NCI-H69 (cell line): ENCODE measurements at regions not wholly inside any gene's neighbourhood (a gene's known extent, or its start where the extent isn't known, plus 50 kb on each side); places are given as distances from the start of the nearest gene placed in this dataset.
A peak's percentile ranks its signal among the peaks of the same experiment; 100 is the strongest.

ENCODE experiments used
- DNase-seq: peaks from one replicate; lab custom pipeline; 2025; lab: John Stamatoyannopoulos, UW

- peak; percentile 25 for DNase-seq
Observed at GRCh38 chr10:71069909-71070666, 142.3 kb upstream of the UNC5B start.

GRCh38 chr10:71070741-71071140 lies 141.6 kb upstream of the UNC5B start:
- no peak for DNase-seq

DNA sequence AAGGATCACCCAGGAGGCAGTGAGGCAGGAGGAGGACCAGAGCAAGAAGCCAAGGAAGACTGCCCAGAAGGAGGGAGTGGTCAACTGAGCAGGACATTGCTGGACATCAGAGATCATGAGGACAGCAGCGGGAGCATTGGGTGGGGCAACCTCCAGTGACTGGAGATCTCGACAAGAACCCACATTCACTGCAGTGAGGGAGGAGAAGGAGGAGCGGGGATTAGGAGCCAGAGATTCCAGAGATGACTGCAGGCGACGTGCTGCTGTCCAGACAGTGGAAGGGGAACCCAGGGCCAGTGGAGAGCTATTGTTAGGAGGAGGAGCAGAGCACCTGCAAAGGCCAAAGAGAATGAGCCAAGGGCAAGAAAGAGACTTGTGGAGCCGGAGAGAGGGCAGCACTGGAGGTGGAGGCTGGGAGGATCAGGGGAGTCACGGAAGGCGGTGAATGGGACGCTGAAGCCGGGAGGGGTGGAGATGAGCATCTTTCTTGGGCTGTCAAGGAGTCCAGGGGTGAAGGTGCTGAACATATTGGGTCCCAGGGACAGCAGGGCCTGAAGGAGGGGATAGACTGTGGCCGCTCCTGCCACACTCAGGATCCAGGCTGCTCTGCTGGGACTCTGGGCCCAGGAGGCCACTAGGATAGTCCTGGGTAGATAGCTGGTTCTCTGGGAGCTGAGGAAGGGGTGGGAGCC lies 140.1 kb upstream of the UNC5B start:
- no peak for DNase-seq

DNA sequence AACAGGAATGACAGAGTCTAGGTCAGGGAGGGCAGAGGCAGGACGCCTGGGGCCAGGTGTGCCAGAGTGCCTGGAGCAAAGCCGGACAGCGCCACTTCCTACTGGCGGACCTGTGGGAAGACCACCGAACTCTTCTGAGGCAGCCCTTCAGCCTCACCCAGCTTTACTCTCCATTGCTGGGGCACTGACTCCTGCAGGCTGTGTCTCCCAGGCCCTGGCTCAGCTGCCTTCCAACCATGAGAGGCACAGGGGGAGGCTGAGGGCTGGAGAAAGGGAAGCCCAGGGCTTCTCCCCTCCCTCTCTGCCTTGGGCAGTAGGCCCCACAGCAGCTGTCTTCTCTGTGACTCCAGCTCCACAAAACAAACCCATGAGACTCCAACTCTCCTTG lies 139.6 kb upstream of the UNC5B start:
- no peak for DNase-seq

DNA sequence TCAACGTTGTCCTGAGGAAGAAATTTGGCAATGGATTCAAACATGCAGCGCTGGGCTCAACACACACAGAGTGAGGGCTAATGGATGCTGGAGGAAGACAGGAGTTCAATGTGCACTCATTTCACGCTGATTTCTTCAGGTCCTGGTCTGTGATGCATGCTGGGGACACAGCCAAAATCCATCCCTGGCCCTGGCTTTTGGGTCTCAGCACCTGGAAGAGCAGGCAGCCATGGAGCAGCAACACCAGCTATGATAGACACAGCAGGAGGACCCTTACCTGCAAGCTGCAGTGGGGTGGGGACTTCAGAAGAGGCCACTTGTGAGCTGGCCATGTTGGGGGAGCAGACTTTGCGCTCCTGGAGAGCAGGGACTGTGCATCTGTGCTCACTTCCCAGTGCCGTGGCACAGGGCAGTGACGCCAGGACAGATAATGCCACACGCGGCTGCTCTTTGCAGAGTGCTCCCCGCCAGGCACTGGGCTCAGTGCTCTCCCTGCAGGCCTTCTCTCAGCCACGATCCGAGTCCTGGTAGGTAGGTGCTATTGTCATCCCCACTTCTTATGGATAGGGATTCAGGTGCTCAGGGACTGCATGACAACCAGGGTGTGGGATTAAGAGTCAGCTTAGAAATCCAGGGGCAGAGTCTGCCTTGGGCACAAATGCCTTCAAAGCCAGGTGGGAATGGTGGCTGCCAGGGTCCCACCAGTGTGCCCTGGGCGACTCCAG lies 138.8 kb upstream of the UNC5B start:
- no peak for DNase-seq

DNA sequence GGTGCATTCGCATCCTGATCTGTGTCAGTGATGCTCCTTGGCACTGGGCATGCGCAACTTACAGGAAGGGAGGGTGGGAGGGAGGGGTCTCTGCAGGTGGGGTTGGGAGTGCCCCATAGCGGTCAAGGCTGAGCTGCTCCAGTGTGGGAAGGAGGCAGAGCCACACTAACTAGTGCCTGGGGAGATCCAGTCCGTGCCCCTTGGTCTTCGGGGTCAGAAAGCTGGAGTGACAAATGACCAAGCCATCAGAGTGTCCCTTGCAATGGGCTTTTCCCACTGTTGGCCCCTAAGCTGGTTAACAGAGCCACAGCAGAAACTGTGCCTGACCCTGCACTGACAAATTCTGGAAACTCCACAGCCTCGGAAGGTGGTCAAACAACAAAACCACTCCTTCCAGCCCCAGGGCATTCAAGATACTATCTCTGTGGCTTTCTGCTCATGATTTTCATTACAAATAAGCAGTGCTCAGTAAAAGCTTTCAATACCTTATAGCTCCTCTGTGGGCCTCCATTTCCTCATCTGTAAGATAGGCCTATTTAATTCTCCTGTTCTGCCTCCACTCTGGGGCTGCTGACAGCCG lies 138.1 kb upstream of the UNC5B start:
- DNase-seq = peak; percentile 45

GRCh38 chr10:71075086-71075758 lies 137.1 kb upstream of the UNC5B start:
- DNase-seq = peak; percentile 87

GRCh38 chr10:71075759-71076472 lies 136.5 kb upstream of the UNC5B start:
- DNase-seq = peak; percentile 36

DNA sequence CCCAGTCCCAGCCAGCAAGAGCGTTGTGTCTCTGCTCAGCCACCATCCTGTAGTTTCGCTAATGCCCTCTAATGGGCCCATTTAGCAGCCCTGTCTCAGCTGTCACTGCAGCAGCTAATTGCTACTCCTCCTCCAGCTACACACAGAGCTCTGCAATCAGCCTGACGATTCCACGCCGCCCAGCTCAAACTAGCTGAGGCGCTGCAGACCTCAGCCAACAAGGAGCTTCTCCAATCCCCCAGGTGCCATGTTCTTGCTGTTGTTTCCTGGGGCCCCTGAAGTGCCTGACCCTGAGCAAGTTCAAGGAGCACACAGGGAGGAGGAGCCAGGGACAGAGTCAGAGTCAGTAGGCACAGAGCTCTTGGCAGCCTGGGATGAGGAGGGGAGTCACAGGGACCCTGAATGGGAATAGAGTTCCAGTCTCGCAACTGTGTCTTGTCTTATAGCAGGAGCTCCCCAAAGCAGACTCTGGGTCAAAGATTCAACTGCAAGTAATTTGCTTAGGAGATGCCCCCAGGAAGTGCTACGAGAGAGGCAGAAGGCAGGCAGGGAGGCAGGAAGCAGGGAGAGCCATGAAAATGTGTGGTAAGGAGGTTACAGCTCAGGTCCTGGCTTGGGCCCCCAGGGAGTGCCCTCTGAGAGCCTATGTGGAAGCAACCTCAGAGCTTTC lies 135.8 kb upstream of the UNC5B start:
- DNase-seq = peak; percentile 92

DNA sequence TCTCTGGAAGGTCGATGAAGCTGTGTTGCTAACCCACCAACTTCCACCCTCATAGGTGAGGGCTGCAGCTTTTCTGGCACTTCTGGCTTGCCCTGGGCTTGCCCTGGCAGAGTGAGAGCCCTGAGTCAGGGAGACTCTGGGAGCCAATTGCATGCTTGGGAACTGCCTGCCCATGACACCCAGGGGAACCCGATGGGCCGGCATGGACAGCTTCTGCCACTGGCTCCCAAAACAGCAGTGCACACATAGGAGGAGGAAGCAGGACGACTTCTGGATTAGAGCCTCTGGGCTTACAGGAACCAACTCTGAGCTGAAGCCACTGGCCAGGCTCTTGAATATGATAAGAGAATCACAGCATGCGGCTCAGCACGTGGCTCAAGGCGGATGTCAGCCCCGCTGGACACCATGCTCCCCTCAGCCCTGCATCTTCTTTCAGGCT lies 135.2 kb upstream of the UNC5B start:
- DNase-seq = no peak

- DNase-seq = no peak
Observed at GRCh38 chr10:71077796-71078453, 134.4 kb upstream of the UNC5B start.

GRCh38 chr10:71078454-71079145 lies 133.8 kb upstream of the UNC5B start:
- no peak for DNase-seq

GRCh38 chr10:71079761-71080380 lies 132.5 kb upstream of the UNC5B start:
- DNase-seq = no peak

DNA sequence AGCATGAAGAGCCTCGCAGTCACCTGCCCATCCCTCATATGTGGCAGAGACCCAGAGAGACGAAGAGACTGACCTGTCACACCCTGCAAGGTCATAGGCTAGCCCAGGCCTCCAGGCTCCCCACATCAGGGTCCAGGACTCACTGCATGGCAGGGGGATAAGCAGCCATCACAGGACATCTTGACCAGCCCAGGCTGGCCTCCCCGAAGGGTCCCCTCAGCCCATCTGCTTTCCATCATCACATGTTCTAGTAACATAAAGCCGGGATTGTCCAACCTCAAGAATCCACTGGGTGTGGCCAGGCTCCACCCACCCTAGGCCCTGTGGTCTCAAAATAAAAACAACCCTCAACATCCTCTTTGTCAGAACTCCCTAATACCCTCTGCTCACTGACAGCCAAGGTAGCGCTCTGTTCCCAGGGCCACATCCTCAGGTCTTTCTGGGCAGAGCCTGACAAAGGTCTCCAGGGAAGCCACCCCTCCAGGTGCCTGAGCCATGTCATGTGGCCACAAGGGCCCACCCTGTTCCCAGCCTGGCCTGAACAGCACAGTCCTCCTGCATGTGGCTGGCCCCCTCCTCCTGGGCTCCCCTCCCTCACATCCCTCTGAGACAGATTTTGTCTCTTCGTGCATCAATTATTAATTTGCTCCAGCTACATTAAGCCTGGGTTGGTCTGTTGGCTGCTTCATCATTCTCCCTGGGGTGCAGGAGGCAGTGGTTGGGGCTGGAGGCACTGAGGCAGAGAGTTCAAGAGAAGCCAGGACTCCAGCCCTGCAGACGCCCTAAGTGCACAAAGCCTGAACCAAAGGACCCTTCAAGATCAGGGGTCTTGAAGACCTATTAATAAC lies 131.8 kb upstream of the UNC5B start:
- no peak for DNase-seq

DNA sequence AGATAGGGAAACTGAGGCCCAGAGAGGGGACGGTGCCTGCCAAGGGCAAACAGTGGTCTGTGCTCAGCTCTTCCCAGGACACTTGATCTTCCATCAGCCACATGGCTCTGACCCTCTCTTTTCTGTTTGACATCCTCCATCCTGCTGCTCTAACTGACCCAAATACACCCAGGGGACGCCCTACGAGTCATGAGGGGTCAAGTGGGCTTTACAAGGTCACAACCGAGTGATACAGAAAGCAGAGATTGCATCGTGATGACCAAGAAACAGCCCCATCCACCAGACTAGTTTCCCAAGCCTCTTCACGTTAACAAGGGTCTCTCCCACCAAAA lies 131.2 kb upstream of the UNC5B start:
- DNase-seq = no peak

DNA sequence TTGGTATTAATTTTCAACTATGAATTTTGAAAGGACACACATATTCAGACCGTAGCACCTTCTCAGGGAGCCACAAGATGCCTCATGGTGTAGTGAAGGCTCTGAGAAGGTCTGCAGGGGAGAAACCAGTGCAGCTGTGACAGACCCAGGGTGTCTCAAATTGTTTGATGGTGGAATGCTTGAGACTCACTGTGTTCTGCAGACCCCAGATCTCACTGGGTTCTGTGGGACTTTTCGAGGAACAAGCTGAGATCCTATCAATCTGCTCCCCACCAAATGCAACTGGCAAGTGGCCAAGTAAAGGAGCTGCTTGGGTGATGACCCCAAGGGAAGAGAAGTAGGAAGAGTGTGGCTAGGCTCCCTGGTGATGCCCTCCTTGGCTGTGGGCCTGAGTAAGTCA lies 130.5 kb upstream of the UNC5B start:
- no peak for DNase-seq

DNA sequence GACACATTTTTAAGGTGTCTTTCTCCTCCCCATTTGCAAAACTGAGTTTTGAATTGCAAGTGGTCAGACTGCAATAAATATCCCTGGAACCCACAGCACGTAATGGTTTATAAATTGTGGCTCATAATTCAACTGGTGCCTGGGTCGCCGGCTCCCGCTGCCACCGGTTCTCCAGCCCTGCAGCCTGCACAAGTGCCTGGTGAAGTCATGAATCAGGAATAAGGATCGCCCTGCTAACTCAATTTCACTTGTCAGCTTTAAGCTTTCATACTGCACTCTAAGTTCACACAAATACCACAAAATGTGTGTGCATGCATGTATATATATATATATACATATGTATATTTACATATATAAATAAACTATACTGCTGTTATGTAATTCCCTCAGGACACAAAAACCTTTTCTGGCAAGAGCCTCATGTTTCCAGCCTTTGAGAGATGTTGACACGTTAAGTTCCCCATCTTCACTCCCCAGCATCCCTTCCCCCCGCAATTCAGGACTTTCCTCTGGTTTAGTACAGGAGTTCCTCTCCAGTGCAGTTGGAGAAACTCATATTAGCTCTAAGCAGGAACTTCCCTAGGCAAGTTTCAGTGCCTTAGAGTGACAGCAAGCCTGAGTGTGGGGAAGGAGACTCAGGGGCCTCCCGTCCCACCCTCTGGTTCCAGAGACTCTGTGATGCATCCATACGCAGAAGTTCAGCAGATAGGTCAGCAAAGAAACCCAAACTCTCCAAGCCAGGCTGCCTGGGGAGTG lies 129.2 kb upstream of the UNC5B start:
- no peak for DNase-seq

DNA sequence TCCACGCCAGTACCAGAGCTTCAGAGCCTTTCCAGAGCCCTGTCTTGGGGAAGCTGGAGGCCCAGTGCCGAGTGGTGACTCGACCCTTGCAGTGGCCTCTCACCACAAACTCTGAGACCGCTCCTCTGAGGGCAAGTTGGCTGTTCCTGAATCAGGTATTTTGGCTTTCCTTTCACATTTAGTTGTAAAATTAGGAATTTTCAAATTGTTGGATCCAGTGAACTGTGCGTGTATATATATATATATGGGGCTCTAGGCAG lies 128.7 kb upstream of the UNC5B start:
- no peak for DNase-seq
